Calu3 (cell line): ENCODE measurements at regions not wholly inside any gene's neighbourhood (a gene's known extent, or its start where the extent isn't known, plus 50 kb on each side); places are given as distances from the start of the nearest gene placed in this dataset.

Experiments
- BruUV-seq: library from RNA; stranded (reverse); fragments of 400-500 nt; replicated peaks from 2 replicates; lab custom pipeline; 2021; lab: Mats Ljungman, UMichigan
- CTCF ChIA-PET: fragments of 300-600 bp; sonication (Branson Sonifier 250); formaldehyde crosslinking; loops from one replicate; lab custom pipeline; 2022; ENCODE audit warnings: antibody characterized with exemption; lab: Charles Lee
- DNase-seq: peaks from one replicate; pipeline ENCODE4 v3.0.0; 2022
- H3K27ac Mint-ChIP-seq: one replicate; pipeline ENCODE4 v1.8.0; 2022; ENCODE audit warnings: mixed read lengths; ENCODE audit not compliant: unreplicated experiment
- H3K27me3 Mint-ChIP-seq: one replicate; pipeline ENCODE4 v1.8.0; 2022; ENCODE audit warnings: mixed read lengths; ENCODE audit not compliant: unreplicated experiment
- H3K36me3 Mint-ChIP-seq: one replicate; pipeline ENCODE4 v1.8.0; 2022; ENCODE audit warnings: mild to moderate bottlenecking, moderate library complexity, mixed read lengths; ENCODE audit not compliant: insufficient read depth, unreplicated experiment
- H3K4me1 Mint-ChIP-seq: one replicate; pipeline ENCODE4 v1.8.0; 2022; ENCODE audit warnings: mild to moderate bottlenecking, low read depth, mixed read lengths; ENCODE audit not compliant: unreplicated experiment
- H3K4me3 Mint-ChIP-seq: one replicate; pipeline ENCODE4 v1.8.0; 2022; ENCODE audit warnings: mild to moderate bottlenecking, low read depth, moderate library complexity, mixed read lengths; ENCODE audit not compliant: unreplicated experiment
- H3K9me3 Mint-ChIP-seq: one replicate; pipeline ENCODE4 v1.8.0; 2022; ENCODE audit warnings: low read depth, mixed read lengths; ENCODE audit not compliant: unreplicated experiment
- CTCF ChIP-seq: fragments of 200-600 bp; IDR thresholded peaks from one replicate; pipeline ENCODE4 v1.8.0; 2022; ENCODE audit warnings: antibody characterized with exemption; ENCODE audit not compliant: unreplicated experiment
- intact Hi-C: fragments of 100-400 bp; cut with micrococcal nuclease; formaldehyde crosslinking; loops from one replicate; pipeline ENCODE4 v1.10.0; 2022; ENCODE audit not compliant: unreplicated experiment

GRCh38 chr2:439077-439476 lies 151.2 kb upstream of the ALKAL2 start:
- BruUV-seq, result no TSS peak
- no peak overlapping the region for H3K4me3 Mint-ChIP-seq
- H3K27ac Mint-ChIP-seq, result no peak overlapping the region
- H3K27me3 Mint-ChIP-seq, result no peaks in the 10 kb centered on the region
- H3K36me3 Mint-ChIP-seq, result no peaks in the 10 kb centered on the region
- H3K4me1 Mint-ChIP-seq, result no peaks in the 10 kb centered on the region
- no peak for DNase-seq
- CTCF ChIA-PET, result no interaction called here
- H3K9me3 Mint-ChIP-seq, result peaks cover 11% of the 10 kb centered on the region
- intact Hi-C loops, result no loop called here
- no peak for TF ChIP-seq CTCF

- Mint-ChIP-seq H3K27ac (no peak overlapping the region), H3K36me3 (no peaks in the 10 kb centered on the region), H3K27me3 (no peaks in the 10 kb centered on the region), H3K9me3 (peaks cover 12% of the 10 kb centered on the region), H3K4me3 (no peak overlapping the region), H3K4me1 (no peaks in the 10 kb centered on the region)
- no peak for TF ChIP-seq CTCF
- no TSS peak for BruUV-seq
- intact Hi-C loops, result no loop called here
- no peak for DNase-seq
- CTCF ChIA-PET, result no interaction called here
These were observed 150.0 kb upstream of the ALKAL2 start for GRCh38 chr2:437756-438393.

- intact Hi-C loops, result no loop called here
- Mint-ChIP-seq H3K27me3 (no peaks in the 10 kb centered on the region), H3K4me1 (no peaks in the 10 kb centered on the region), H3K9me3 (peaks cover 12% of the 10 kb centered on the region), H3K4me3 (no peak overlapping the region), H3K27ac (no peak overlapping the region), H3K36me3 (no peaks in the 10 kb centered on the region)
- BruUV-seq, result no TSS peak
- no peak for TF ChIP-seq CTCF
- CTCF ChIA-PET, result no interaction called here
- DNase-seq, result no peak
These were observed 149.3 kb upstream of the ALKAL2 start for GRCh38 chr2:437180-437579.

GRCh38 chr2:436205-436604 lies 148.3 kb upstream of the ALKAL2 start:
- H3K36me3 Mint-ChIP-seq, result no peaks in the 10 kb centered on the region
- no peaks in the 10 kb centered on the region for H3K4me1 Mint-ChIP-seq
- H3K4me3 Mint-ChIP-seq, result no peak overlapping the region
- no peak for DNase-seq
- CTCF ChIA-PET, result interaction anchor here (0.7 kb wide), 1 partner anchor 448 kb away, joined by 6 read pairs; no protein-coding TSS in a partner anchor
- no peak for TF ChIP-seq CTCF
- intact Hi-C loops, result no loop called here
- no peak overlapping the region for H3K27ac Mint-ChIP-seq
- no TSS peak for BruUV-seq
- peaks cover 12% of the 10 kb centered on the region for H3K9me3 Mint-ChIP-seq
- no peaks in the 10 kb centered on the region for H3K27me3 Mint-ChIP-seq
